GM12875 (cell line): ENCODE measurements at regions not wholly inside any gene's neighbourhood (a gene's known extent, or its start where the extent isn't known, plus 50 kb on each side); places are given as distances from the start of the nearest gene placed in this dataset.

Source experiments
- H3K4me3 ChIP-seq: one replicate; pipeline ENCODE4 v1.5.1; 2011; ENCODE audit warnings: low read depth, low read length, control low read depth
- TF ChIP-seq, protein P1 (sequence below): IDR thresholded peaks from 2 replicates; pipeline ENCODE4 v1.5.1; 2011; ENCODE audit warnings: low read depth, mild to moderate bottlenecking, control low read depth, inconsistent platforms, low read length, moderate library complexity, borderline replicate concordance; ENCODE audit not compliant: insufficient read depth

DNA sequence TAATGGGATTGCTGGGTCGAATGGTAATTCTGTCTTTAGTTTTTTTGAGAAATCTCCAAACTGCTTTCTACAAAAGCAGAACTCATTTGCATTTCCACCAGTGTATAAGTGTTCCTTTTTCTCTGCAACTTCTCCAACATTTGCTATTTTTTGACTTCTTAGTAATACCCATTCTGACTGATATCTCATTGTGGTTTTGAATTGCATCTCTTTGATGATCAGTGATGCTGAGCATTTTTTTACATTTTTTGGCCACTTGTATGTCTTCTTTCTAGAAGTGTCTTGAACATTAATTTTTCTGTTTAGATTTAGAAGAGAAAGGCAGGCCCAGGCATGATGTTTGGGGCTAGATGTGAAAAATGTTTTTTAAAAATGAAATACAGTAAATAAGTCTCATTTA lies 553.1 kb upstream of the MAN1A1 start:
- TF ChIP-seq, protein P1, sequence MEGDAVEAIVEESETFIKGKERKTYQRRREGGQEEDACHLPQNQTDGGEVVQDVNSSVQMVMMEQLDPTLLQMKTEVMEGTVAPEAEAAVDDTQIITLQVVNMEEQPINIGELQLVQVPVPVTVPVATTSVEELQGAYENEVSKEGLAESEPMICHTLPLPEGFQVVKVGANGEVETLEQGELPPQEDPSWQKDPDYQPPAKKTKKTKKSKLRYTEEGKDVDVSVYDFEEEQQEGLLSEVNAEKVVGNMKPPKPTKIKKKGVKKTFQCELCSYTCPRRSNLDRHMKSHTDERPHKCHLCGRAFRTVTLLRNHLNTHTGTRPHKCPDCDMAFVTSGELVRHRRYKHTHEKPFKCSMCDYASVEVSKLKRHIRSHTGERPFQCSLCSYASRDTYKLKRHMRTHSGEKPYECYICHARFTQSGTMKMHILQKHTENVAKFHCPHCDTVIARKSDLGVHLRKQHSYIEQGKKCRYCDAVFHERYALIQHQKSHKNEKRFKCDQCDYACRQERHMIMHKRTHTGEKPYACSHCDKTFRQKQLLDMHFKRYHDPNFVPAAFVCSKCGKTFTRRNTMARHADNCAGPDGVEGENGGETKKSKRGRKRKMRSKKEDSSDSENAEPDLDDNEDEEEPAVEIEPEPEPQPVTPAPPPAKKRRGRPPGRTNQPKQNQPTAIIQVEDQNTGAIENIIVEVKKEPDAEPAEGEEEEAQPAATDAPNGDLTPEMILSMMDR: no peak
- H3K4me3 ChIP-seq: no peak overlapping the region

DNA sequence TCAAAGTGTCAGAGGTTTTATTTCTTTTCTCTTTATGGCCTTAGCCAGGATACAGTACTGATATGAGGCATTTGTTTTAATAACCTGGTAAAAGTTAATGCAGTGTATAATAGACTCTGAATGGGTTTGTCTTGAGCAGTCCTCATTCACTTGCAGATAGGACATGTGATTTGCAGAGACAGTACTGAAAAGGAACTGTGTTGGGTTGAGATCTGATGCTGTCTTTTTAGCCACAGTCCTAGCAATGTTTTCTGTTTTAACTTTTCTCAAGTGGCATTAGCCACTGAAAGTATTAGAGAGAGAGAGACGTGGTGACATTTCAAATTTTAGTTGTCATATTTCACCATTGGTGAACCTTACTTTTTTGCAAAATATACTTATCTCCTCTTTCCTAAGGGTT lies 547.2 kb upstream of the MAN1A1 start:
- no peak overlapping the region for H3K4me3 ChIP-seq

DNA sequence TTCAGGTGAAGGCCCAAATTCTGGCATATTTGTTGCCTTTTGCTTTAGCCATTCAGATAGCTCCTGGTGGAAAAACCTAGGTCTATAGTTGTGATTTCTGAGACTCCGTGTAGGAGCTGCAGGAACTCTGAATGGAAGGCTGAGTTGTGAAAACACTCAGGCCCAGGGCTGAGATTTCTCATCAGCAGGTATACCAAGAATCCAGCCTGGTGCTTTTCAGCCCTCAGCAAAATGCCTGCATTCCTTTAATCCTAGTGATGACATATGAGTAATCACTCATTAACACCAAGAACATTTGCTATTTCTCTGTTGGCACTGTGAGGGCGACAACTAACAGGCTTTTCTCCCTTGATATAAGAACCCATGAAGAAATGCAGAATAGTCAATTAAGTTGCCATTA lies 546.1 kb upstream of the MAN1A1 start:
- TF ChIP-seq, protein P1: no peak
- H3K4me3 ChIP-seq: no peak overlapping the region

More for the DNA sequence above, 547.2 kb upstream of the MAN1A1 start:
- TF ChIP-seq, protein P1: no peak

DNA sequence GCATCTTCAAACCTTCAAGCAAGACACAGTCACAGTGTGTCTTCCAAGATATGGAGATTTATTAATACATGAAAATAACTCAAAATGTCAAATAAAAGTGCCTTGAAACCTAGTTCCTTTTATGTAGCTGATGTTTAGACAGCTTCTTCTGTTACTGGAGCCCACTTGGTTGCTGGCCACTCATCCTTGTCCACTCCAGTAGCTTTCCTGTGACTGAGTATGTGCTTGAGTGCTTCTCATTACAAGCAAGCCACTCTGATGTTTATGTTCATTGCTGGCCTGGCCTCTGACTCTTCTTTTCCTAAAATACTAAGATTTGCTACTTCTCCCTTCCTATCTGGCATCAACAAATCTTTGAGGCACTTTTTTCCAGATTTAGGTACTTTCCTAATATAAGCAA lies 545.2 kb upstream of the MAN1A1 start:
- H3K4me3 ChIP-seq: no peak overlapping the region
- TF ChIP-seq, protein P1: no peak

DNA sequence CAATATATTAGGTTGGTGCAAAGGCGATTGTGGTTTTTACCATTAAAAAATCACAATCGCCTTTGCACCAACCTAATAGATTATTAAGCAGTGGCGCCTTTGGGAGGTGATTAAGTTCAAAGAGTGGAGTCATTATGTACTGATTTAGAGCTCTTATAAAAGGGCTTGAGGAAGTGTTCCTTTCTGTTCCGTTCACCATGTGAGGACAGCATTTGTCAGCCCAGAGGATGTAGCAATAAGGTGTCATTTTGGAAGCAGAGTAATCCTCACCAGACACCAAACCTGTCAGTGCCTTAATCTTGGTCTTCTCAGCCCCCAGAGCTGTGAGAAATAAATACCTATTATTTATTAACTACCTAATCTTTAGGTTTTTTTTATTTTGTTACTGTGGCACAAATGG lies 542.1 kb upstream of the MAN1A1 start:
- TF ChIP-seq, protein P1: no peak

DNA sequence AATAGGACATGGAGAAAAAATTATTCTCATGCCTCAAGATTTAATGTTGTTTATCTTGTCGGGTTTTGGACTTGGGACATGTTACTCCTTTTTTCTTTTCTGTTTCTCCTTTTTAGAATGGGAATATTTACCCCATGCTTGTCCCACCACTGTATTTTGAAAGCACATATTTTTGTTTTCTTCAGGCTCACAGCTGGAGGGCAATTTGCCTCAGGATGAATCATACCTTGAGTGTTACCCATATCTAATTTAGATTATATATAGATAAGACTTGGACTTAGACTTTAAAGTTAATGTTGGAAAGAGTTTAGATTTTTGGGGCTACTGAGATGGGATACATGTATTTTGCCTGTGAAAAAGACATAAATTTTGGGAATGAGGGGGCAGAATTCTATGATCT lies 541.6 kb upstream of the MAN1A1 start:
- TF ChIP-seq, protein P1: no peak
- H3K4me3 ChIP-seq: no peak overlapping the region

More for the DNA sequence above, 542.1 kb upstream of the MAN1A1 start:
- no peak overlapping the region for H3K4me3 ChIP-seq

DNA sequence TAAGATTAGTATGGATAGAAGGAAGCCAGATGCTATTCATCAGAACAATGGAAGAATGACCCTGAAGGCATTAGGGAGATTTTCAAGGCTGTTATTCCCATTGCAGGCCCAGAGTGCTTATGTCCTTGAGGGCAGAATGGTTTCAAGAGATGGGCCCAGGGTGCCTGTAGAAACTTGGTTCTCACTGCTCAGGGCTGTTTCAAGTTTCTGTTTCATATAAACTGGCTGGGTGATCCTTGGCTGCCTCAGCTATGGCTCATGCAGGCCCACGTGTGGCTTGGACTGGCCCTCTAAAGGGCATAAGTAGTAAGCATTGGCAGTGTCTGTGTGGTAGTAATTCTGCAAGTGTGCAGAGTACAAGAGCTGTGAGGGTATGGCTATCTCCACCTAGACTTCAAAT lies 540.9 kb upstream of the MAN1A1 start:
- TF ChIP-seq, protein P1: no peak
- H3K4me3 ChIP-seq: no peak overlapping the region
